HG02840 (cell line): ENCODE measurements at regions not wholly inside any gene's neighbourhood (a gene's known extent, or its start where the extent isn't known, plus 50 kb on each side); places are given as distances from the start of the nearest gene placed in this dataset.
"Not testable (repeated sequence)": the region's sequence is repeated elsewhere in the genome, so short reads cannot be mapped to it uniquely, and the experiment has no call there.

ENCODE experiments used
- ATAC-seq: cut with Tn5 transposase; IDR thresholded peaks from one replicate; pipeline ENCODE4 v1.9.1; 2021; ENCODE audit warnings: mild to moderate bottlenecking, moderate library complexity, moderate number of reproducible peaks; ENCODE audit not compliant: unreplicated experiment, low FRiP score

DNA sequence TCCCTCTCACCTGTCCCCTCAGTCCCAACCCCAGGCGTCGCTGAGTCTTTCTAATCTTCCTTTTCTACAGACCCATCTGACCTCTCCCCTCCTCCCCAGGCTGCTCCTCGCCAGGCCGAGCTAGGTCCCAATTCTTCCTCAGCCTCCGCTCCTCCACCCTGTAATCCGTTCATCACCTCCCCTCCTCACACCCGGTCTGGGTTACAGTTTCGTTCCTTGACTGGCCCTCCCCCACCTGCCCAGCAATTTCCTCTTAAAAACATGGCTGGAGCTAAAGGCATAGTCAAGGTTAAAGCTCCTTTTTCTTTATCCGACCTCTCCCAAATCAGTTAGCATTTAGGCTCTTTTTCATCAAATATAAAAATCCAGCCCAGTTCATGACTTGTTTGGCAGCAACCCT, 262.0 kb downstream of the SMARCA2 start:
- not testable (repeated sequence) for ATAC-seq

DNA sequence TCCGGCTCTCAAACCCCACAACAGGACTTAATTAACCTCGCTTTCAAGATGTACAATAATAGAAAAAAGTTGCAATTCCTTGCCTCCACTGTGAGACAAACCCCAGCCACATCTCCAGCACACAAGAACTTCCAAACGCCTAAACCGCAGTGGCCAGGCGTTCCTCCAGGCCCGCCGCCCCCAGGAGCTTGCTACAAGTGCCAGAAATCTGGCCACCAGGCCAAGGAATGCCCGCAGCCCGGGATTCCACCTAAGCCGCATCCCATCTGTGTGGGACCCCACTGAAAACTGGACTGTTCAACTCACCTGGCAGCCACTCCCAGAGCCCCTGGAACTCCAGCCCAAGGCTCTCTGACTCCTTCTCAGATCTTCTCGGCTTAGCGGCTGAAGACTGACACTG, 262.5 kb downstream of the SMARCA2 start:
- ATAC-seq: not testable (repeated sequence)

DNA sequence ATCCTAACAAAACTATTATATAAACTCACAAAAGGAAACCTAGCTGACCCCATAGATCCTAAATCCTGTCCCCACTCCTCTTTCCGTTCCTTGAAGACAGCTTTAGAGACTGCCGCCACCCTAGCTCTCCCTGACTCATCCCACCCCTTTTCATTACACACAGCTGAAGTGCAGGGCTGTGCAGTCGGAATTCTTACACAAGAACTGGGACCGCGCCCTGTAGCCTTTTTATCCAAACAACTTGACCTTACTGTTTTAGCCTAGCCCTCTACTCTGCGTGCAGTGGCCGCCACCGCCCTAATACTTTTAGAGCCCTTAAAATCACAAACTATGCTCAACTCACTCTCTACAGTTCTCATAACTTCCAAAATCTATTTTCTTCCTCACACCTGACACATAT, 264.0 kb downstream of the SMARCA2 start:
- ATAC-seq: not testable (repeated sequence)

DNA sequence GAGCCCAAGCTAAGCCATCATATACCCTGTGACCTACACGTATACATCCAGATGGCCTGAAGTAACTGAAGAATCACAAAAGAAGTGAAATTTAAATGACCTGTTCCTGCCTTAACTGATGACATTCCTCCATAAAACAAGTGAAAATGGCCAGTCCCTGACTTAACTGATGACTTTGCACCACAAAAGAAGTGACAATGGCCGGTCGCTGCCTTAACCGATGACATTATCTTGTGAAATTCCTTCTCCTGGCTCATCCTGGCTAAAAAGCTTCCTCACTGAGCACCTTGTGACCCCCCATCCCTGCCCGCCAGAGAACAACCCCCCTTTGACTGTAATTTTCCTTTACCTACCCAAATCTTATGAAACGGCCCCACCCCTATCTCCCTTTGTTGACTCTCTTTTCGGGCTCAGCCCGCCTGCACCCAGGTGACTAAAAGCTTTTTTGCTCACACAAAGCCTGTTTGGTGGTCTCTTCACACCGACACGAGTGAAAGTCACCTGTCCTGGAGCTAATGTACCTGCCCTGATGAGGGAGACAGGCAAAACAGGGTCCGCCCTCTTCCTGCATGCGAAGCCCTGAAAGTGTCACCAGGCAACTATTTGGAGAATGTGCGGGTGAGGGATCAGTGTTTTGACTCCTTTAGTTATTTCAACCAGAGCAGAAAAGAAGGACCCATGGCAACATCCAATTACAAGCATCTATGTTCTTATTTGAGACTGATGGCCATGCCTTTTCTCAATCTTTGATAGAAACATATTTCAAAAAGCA, 266.1 kb downstream of the SMARCA2 start:
- ATAC-seq: no peak

DNA sequence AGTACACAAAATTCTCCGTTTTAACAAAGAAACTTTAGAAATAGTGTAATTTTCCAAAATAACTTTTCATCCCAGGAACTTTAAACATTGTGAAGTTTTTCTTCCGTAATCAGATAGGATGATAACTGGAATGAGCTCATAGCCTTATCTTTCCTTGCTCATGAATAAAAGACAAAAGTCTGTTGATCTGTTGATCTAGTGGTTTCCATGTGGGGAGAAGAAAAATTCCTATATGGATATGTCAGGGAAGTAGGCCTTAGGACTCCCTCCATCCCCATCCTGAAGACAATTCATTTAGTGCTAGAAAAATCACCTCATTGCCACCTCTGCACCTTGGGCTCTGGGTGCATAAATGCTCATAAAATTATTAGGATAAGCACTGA, 266.6 kb downstream of the SMARCA2 start:
- ATAC-seq: no peak

DNA sequence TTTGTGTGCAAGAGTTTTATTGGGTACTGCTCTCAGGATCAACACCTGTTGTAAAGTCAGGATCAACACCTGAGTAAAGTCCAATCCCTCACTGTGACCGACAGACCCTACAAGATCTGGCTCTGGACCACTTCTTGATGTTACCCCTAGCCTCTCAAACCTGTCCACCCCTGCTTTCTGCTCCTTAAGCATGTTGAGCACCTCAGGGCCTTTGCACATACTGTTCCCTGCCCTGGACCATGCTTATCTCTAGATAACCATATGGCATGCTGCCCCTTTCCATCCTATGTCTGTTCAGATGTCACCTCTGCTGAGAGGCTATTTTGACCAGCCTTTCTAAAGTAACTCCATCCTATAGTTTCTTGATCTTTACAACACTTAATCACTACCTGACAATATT, 269.6 kb downstream of the SMARCA2 start:
- ATAC-seq: no peak

DNA sequence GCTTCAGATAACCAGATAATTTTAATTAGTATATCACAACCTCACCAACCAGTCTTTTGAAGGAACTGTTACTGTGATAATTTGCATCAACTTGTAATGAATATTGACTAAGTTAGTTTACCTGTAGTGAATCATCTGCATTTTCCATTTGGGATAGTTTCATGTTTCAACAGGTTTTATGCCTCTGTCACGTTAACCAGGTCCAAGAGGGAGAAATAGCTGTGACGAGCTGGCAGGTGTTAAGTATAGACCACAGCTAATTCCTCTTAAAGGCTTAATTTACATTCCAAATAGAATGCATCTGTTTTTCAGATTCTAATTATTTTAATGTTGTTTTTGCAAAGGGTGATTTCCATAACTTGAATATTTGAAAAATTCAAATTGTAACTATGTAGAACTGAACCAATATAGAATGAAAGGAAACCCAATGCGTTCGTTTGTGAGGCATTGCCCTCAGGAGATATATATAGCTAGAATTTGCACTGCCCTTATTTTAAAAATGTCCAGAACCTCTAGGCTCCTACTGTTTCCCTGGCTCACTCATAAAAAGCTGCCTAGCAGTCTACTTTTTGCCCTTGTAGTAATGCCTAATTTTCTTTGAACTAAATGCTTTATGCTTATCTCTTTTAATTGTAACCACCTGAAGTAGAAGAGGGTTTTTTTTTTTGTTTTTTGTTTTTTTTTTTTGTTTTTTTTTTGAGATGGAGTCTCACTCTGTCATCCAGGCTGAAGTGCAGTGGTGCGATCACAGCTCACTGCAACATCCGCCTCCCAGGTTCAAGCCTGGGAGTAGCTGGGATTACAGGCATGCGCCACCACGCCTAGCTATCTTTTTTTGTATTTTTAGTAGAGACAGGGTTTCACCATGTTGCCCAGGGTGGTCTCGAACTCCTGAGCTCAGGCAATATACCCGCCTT, 270.5 kb downstream of the SMARCA2 start:
- ATAC-seq: no peak

DNA sequence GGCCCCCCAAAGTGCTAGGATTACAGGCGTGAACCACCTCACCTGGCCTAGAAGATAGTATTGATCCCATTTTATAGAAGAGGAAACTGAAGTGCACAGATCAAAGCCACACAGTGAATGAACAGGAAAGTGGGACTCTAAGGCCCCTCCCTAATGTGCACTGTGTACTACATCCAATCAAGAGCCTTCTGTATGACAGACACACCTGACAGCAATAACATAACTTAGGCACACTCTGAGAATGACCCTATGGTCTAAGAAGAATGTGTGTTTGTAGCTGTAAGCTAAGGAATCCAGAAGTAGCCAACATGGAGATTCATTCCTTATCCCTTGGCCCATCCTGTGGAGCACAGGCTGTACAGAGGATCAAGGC, 271.2 kb downstream of the SMARCA2 start:
- no peak for ATAC-seq

DNA sequence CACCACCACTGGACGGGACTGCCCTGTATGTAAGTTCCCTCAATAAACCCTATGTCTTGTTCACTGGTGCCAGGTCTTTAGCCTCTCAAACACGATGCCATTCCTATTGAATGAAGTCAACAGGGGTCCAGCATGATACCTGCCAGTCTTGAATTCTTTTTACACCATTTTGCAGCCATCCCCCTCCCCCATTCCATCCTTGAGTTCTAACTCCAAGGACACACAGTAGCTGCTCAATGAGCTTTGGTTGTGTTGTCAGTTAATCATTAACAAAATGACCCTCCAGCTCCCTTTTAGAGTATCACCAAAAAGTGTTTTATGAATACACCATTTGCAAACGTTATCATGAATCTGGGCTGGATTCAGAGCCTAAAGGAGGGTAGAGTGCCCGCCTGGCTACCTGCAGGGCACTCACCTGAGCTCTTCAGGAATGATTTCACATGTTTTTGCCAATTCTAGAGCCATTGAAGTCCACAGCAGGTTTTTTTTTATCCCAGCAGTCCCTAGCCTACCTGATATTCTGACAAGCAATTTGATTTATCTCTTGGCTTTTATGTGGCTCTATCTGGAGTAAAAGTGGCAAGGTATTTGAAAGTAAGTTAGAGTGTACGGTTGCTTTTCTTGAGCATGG, 271.8 kb downstream of the SMARCA2 start:
- ATAC-seq: no peak

DNA sequence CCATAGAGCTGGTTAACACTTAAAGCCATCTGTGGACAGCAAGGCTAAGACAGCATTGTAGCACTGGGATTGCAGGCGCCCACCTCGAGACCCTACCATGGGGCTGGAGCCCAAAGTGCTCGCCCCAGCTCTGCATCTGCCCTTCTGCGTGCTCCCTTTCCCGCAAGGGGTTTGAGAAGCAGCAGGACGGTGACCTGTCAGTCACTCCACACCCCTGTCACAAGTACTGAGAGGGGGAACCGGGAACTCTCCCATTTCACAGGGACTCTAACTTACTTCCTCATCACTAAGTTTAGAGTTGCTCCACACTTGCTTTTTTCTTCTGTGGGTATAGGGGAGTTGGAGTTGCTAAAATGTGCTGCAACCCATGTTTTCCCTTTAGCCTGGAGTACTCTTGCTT, 273.2 kb downstream of the SMARCA2 start:
- ATAC-seq: no peak

DNA sequence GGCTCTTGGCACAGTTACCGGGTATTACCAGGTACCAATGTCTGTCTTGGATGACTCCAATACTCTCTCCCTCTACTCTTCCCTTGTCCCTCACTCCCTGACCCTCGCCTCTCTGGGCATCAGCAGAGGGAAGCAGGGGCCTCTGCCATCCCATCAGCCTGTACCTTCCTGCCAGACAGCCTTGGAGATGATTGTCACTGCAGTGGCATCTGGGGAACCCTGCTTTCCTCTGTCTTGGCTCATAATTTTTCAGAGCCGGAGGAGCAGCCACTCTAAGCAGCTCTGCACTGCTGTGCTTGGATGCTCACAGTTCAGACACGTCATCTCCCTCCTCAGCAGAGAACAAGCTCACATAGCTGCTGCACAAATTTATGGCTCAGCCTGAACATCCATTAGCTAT, 274.1 kb downstream of the SMARCA2 start:
- no peak for ATAC-seq

DNA sequence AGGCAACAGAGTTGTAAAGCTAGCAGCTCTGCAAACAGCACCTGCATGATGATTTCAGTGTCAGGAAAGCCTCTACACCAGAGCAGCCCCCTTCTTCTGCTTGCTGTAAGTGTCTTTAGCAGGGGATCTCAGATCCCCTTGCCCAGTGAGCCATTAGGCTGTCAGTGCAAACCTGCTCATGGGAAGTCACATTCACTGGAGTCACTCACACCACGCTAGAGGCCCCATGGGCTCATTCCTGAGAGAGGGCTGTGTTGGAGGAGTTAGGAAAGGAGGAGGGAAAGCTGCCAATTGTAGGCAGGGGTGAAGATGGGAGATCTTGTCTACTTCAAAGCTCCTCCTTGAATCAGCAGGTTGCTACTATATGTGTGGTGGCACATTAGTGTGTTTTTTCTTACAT, 275.2 kb downstream of the SMARCA2 start:
- no peak for ATAC-seq

DNA sequence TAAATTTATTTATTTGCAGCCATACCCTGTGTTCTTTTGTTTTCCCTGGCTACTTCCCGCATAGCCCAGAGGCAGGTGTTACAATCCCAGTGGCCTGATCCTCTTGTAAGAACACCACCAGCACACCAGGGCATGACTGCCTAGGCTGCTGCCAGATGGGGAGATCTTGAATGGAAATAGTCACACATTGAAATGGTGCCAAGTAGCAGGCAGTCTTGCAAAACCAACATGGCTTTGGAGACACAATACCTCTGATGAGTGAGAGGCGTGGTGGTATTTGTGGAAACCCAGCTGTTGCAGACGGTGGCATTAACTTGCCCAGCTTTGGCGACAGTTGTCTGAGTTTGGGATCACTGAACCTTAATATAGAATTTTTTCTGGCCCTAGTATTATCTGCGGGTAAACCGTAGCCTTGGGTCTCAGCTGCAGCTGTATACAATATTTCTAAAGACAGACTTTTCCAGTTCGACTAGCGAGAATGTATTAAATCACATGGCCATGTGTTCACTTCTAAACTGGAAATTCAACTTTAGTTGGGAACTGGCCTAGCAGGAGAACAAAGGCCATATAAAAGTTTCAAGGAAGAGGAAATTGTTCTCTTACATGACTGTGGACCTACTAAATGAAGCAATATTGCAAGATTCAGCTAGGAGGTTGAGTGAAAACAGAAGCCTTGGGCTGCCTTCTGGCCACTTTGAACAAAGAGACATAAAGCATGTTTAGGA, 277.0 kb downstream of the SMARCA2 start:
- ATAC-seq: no peak

DNA sequence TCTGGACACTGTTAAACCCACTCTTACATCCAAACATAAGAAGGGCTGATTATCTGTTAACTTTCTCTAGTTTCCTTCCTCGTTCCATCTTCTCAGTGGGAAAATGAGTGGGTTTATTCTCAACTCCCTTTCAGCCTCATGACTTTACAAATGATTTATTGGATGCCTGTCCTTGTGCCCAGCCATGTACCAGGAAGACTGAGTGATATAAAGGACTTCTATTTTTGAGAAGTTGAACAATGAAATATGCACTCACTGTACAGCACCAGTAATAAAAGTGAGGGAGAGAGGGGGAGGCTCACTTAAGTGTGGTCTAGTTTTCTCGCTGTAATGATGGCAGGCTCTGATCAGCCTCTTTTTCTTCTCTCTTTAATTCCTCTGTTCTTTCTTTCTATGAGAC, 277.6 kb downstream of the SMARCA2 start:
- ATAC-seq: no peak

DNA sequence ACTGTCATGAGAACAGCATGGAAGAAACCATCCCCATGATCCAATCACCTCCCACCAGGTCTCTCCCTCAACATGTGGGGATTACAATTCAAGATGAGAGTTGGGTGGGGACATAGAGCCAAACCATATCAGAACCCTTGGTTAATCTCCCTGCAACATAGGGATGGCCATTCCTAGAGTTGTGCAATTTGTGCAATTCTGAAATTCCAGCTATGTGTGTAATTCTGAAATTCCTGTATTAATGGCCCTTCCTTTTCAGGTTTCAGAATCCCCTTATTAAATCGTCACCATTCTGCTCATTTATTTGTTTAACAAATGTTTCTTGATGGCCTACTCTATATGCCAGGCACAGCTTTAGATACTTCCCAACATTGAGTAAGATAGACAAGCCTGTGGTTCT, 282.6 kb downstream of the SMARCA2 start:
- no peak for ATAC-seq

DNA sequence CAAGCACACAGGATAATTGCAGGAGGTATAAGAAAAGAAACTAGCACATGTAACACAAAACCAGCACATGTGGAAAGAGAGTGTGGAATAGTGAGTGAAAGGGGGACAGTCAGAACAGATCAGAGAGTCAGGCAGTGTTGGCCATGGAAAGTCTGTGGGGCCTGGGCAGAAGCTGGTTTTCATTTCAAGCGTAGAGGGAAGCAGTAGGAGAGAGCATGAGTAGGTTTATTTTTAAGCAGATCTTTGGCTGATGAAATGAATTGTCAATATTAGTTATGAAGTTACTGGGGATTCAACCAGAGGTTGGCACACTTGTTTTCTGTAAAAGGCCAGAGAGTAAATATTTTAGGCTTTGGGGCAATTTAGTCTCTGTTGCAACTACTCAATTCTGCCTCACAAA, 283.1 kb downstream of the SMARCA2 start:
- ATAC-seq: no peak

DNA sequence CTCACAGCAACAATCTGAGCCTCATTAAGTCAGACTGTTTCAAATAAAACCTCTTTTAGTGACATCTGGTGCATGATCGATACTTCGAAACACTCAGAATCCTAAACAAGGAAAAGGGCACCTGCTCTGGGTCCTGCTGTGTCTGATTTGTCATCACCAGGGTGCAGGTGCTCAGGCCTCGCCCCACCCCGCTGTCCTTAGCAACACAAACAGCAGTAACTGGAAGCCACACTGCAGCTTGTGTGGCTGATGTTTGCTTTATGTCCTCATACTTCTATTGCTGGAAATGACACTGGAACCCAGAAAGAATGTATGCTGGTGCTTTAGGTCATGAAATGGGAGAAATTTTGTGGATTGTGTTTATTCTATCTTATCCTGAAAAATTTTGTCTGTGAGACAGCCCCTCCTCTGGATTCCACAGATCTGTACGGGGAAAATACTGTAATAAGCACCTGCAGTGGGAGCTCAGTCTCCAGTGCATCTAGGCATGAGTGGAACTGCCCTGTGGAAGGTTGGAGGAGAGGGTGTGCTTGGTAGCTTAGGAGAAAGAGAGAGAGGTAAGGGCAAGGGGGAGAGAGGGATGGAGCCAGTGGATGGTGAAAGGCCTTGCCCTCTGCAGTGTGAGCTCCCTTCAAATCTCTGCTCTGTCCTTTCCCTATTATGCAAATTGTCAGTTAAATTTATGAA, 284.2 kb downstream of the SMARCA2 start:
- no peak for ATAC-seq

DNA sequence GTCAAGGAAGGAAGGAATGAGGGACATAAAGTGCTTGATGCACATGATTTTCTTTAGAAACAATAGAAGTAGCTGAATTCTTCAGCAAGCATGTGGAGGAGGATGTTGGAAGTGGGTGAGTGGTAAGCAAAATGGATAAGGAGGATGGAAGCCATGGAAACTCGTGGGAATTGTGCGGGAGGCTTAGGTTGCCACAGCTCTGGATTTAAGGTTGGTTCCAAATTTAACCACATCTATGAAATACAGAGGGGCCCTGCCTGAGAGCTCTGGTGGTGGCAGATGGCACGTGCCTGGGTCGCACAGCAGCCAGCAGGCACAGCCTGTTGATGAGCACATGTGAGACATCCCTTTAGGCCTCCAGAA, 284.7 kb downstream of the SMARCA2 start:
- no peak for ATAC-seq

DNA sequence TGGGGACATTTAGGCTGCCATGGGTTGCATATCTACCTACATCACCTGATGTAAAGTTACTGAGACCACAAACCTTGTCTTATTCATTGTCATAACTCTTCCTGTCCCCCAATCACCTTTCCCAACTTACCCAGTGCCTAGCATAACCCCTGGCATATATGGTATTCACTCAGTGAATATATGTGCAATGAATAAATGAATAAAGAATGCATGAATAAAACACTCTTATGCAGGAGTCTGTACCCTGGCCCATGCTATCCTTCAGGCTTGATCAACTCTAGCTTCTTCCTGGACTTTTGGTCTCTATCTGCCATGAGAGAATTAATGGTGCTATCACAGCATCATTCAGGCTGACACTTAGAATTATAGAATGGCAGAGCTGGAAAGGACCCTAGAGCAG, 285.2 kb downstream of the SMARCA2 start:
- ATAC-seq: no peak

DNA sequence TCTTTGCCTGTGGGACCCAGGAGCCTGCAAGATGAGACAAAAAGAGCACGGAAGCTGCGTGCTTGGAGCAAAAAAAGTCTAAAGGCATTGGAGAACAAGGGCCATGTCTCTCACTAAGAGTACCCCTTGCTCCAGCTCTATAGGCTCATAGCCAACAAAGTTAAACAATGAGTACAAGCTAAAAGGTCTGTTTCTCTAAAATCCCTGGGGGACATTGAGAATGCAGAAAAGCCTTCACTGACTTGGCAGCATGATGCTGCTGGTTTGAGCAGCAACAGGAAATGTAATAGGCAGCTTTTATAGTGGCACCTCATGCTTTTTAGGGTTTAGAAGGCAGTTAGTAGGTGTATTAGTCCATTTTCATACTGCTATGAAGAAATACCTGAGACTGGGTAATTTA, 287.5 kb downstream of the SMARCA2 start:
- no peak for ATAC-seq
